ENCODE measurements at regions not wholly inside any gene's neighbourhood (a gene's known extent, or its start where the extent isn't known, plus 50 kb on each side); places are given as distances from the start of the nearest gene placed in this dataset.

GRCh38 chr4:16278178-16278577 lies 51.9 kb upstream of the TAPT1 start:
- no peak for DNase-seq (ENCODE audit: low read depth in 2 of 3, low spot score in 2 of 3)
